Osteocyte (in vitro differentiated cells): ENCODE measurements at regions not wholly inside any gene's neighbourhood (a gene's known extent, or its start where the extent isn't known, plus 50 kb on each side); places are given as distances from the start of the nearest gene placed in this dataset.

Source experiments
- DNase-seq: peaks from one replicate; pipeline ENCODE4 v3.0.0; 2021; ENCODE audit warnings: mixed read lengths; ENCODE audit not compliant: unreplicated experiment; ENCODE audit errors: extremely low spot score
- H3K27ac Mint-ChIP-seq: one replicate; pipeline ENCODE4 v1.8.0; 2021; ENCODE audit warnings: mild to moderate bottlenecking, mixed read lengths; ENCODE audit not compliant: unreplicated experiment
- H3K27me3 Mint-ChIP-seq: one replicate; pipeline ENCODE4 v1.8.0; 2021; ENCODE audit warnings: mixed read lengths; ENCODE audit not compliant: unreplicated experiment
- H3K36me3 Mint-ChIP-seq: one replicate; pipeline ENCODE4 v1.8.0; 2021; ENCODE audit warnings: mixed read lengths; ENCODE audit not compliant: unreplicated experiment
- H3K4me1 Mint-ChIP-seq: one replicate; pipeline ENCODE4 v1.8.0; 2021; ENCODE audit warnings: mixed read lengths; ENCODE audit not compliant: unreplicated experiment
- H3K4me3 Mint-ChIP-seq: one replicate; pipeline ENCODE4 v1.8.0; 2021; ENCODE audit warnings: mild to moderate bottlenecking, moderate library complexity, mixed read lengths; ENCODE audit not compliant: unreplicated experiment
- H3K9me3 Mint-ChIP-seq: one replicate; pipeline ENCODE4 v1.8.0; 2021; ENCODE audit warnings: mixed read lengths; ENCODE audit not compliant: unreplicated experiment
- TF ChIP-seq, protein P1 (sequence below): fragments of 200-600 bp; sonication (generic); IDR thresholded peaks from 2 replicates; pipeline ENCODE4 v1.5.0; 2021; ENCODE audit warnings: antibody characterized with exemption, mild to moderate bottlenecking, moderate library complexity

DNA sequence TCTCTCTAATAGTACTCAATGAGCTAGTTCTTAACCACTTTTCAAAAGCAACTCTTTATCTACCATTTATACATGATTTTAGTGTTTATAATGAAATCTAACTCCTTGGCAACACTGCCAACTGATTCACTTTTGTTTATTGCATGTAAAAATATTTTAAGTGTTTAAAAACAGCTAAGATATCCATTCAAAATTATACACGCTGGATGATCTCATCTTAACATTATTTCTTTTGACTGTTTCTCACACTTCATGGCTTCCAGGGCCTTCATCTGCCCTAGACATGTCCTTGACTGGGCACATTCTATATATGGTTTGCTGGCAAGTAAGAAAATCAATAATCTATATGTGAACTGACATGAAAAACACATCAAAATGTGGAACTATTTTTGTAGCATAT is 414.6 kb upstream of the LUZP2 start:
- Mint-ChIP-seq H3K27me3 (no peaks in the 10 kb centered on the region), H3K4me3 (no peak overlapping the region), H3K36me3 (no peaks in the 10 kb centered on the region), H3K27ac (no peak overlapping the region), H3K9me3 (no peaks in the 10 kb centered on the region), H3K4me1 (peaks cover 11% of the 10 kb centered on the region)
- TF ChIP-seq, protein P1, sequence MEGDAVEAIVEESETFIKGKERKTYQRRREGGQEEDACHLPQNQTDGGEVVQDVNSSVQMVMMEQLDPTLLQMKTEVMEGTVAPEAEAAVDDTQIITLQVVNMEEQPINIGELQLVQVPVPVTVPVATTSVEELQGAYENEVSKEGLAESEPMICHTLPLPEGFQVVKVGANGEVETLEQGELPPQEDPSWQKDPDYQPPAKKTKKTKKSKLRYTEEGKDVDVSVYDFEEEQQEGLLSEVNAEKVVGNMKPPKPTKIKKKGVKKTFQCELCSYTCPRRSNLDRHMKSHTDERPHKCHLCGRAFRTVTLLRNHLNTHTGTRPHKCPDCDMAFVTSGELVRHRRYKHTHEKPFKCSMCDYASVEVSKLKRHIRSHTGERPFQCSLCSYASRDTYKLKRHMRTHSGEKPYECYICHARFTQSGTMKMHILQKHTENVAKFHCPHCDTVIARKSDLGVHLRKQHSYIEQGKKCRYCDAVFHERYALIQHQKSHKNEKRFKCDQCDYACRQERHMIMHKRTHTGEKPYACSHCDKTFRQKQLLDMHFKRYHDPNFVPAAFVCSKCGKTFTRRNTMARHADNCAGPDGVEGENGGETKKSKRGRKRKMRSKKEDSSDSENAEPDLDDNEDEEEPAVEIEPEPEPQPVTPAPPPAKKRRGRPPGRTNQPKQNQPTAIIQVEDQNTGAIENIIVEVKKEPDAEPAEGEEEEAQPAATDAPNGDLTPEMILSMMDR, result no peak
- DNase-seq, result no peak

DNA sequence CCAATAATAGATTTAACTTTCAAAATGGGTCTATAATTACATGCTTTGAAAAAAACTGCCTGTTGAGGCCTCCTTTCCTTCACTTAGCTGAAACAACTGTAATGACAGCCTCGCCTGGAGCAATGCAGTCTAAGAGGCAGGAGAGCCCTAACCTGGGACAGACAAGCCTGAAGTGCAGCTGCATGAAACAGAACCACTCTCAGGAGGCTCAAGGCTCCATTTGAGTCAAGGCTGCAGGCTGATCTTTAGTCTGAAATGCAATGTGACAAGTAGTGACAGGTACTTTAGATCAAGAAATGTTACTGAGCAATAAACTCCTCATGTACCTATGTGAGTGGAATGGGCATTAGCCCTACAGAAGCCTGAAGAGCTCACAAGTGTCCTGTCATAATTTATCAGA is 414.0 kb upstream of the LUZP2 start:
- H3K9me3 Mint-ChIP-seq, result no peaks in the 10 kb centered on the region
- no peak for DNase-seq
- no peak overlapping the region for H3K27ac Mint-ChIP-seq
- peaks cover 8% of the 10 kb centered on the region for H3K4me1 Mint-ChIP-seq
- H3K4me3 Mint-ChIP-seq, result no peak overlapping the region
- TF ChIP-seq, protein P1, result no peak
- no peaks in the 10 kb centered on the region for H3K27me3 Mint-ChIP-seq
- no peaks in the 10 kb centered on the region for H3K36me3 Mint-ChIP-seq

DNA sequence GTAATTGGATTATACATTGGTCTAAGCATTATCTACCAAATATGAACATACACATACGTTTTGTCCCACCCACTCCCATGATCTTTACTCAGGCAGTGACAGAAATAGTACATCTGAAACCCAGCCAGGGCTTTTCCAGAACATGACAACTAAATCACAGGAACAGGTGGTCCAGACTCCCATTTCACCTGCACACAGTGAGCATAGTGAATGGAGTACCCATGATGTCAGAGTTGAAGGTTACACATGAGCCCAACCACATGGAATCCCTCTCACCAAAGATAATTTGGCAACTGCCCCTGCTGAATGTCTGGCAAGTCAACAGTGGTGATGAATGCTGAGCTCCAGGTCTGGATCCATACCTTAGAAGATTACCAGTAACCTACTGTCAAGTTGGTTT is 411.9 kb upstream of the LUZP2 start:
- TF ChIP-seq, protein P1, result no peak
- no peaks in the 10 kb centered on the region for H3K9me3 Mint-ChIP-seq
- no peaks in the 10 kb centered on the region for H3K27me3 Mint-ChIP-seq
- DNase-seq, result no peak
- H3K27ac Mint-ChIP-seq, result no peak overlapping the region
- no peaks in the 10 kb centered on the region for H3K36me3 Mint-ChIP-seq
- peaks cover 12% of the 10 kb centered on the region for H3K4me1 Mint-ChIP-seq
- H3K4me3 Mint-ChIP-seq, result no peak overlapping the region

- no peaks in the 10 kb centered on the region for H3K9me3 Mint-ChIP-seq
- no peak overlapping the region for H3K27ac Mint-ChIP-seq
- peaks cover 8% of the 10 kb centered on the region for H3K4me1 Mint-ChIP-seq
- H3K27me3 Mint-ChIP-seq, result no peaks in the 10 kb centered on the region
- H3K36me3 Mint-ChIP-seq, result no peaks in the 10 kb centered on the region
- H3K4me3 Mint-ChIP-seq, result no peak overlapping the region
- DNase-seq, result no peak
- TF ChIP-seq, protein P1, result no peak
These were observed 409.9 kb upstream of the LUZP2 start for GRCh38 chr11:24086921-24087320.

DNA sequence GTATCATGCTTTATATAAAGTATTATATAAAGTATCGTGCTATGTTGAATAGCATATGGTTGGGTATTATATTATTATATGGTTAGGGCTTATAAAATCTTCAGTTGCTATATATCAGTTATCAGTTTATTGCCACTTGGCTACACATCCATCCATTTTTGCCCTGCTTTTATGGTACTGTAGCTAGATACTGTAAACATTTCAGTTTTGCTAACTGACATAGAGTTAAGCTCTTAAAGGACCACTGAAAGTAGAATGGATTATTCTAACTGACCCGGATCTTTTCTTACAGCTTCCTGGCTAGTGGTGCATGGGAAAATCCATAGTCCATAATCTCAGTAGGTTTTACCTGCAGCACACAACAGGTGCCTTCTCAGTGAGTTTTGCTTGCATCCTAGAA is 405.3 kb upstream of the LUZP2 start:
- Mint-ChIP-seq H3K27ac (no peak overlapping the region), H3K27me3 (no peaks in the 10 kb centered on the region), H3K9me3 (peaks cover 2% of the 10 kb centered on the region), H3K36me3 (no peaks in the 10 kb centered on the region), H3K4me1 (peaks cover 6% of the 10 kb centered on the region), H3K4me3 (no peak overlapping the region)
- DNase-seq, result no peak
- TF ChIP-seq, protein P1, result no peak
